HFFc6 (cell line): ENCODE measurements at regions not wholly inside any gene's neighbourhood (a gene's known extent, or its start where the extent isn't known, plus 50 kb on each side); places are given as distances from the start of the nearest gene placed in this dataset.

ENCODE experiments used
- DNase-seq: peaks from one replicate; pipeline ENCODE4 v3.0.0-alpha.2; 2018
- H3K27ac Mint-ChIP-seq: 2 replicates; pipeline ENCODE4 v1.8.0; 2020; ENCODE audit warnings: mild to moderate bottlenecking, mixed read lengths
- H3K27me3 Mint-ChIP-seq: 2 replicates; pipeline ENCODE4 v1.8.0; 2021; ENCODE audit warnings: mild to moderate bottlenecking, moderate library complexity, mixed read lengths; ENCODE audit not compliant: insufficient read depth
- H3K36me3 Mint-ChIP-seq: 2 replicates; pipeline ENCODE4 v1.8.0; 2021; ENCODE audit warnings: low read depth, mixed read lengths
- H3K4me1 Mint-ChIP-seq: 2 replicates; pipeline ENCODE4 v1.8.0; 2020; ENCODE audit warnings: low read depth, mixed read lengths
- H3K4me3 Mint-ChIP-seq: 2 replicates; pipeline ENCODE4 v1.8.0; 2020; ENCODE audit warnings: mild to moderate bottlenecking, moderate library complexity, mixed read lengths
- H3K9me3 Mint-ChIP-seq: 2 replicates; pipeline ENCODE4 v1.8.0; 2020; ENCODE audit warnings: mild to moderate bottlenecking, mixed read lengths
- CTCF ChIP-seq: fragments of 200-600 bp; sonication (generic); IDR thresholded peaks from 2 replicates; pipeline ENCODE4 v1.5.0; 2021; ENCODE audit warnings: antibody characterized with exemption, mild to moderate bottlenecking

- H3K9me3 Mint-ChIP-seq: no peaks in the 10 kb centered on the region
Observed at GRCh38 chr2:234415706-234416105, 81.2 kb downstream of the ARL4C start.

GRCh38 chr2:234414596-234414995 lies 82.3 kb downstream of the ARL4C start:
- Mint-ChIP-seq H3K36me3 (0 out of 2 replicates have a peak, but pooled peaks cover 7% of the 10 kb centered on the region), H3K27me3 (no peaks in the 10 kb centered on the region; the same call in none of the 2 replicates), H3K27ac (no peak overlapping the region), H3K9me3 (no peaks in the 10 kb centered on the region), H3K4me1 (peaks cover 9% of the 10 kb centered on the region), H3K4me3 (no peak overlapping the region)
- no peak for TF ChIP-seq CTCF
- no peak for DNase-seq

More at GRCh38 chr2:234415706-234416105, 81.2 kb downstream of the ARL4C start:
- no peak for DNase-seq
- Mint-ChIP-seq H3K4me1 (peaks cover 9% of the 10 kb centered on the region), H3K27me3 (no peaks in the 10 kb centered on the region; the same call in none of the 2 replicates), H3K4me3 (no peak overlapping the region), H3K27ac (no peak overlapping the region), H3K36me3 (0 out of 2 replicates have a peak, but pooled peaks cover 7% of the 10 kb centered on the region)
- TF ChIP-seq CTCF: no peak

- no peaks in the 10 kb centered on the region for H3K9me3 Mint-ChIP-seq
- no peak overlapping the region for H3K27ac Mint-ChIP-seq
- no peaks in the 10 kb centered on the region for H3K36me3 Mint-ChIP-seq
- no peak overlapping the region for H3K4me3 Mint-ChIP-seq
- TF ChIP-seq CTCF: no peak
- H3K4me1 Mint-ChIP-seq: peaks cover 9% of the 10 kb centered on the region
- no peaks in the 10 kb centered on the region; the same call in 1 of the 2 replicates for H3K27me3 Mint-ChIP-seq
- no peak for DNase-seq
Observed at GRCh38 chr2:234412726-234413125, 84.2 kb downstream of the ARL4C start.

GRCh38 chr2:234411793-234412192 lies 85.1 kb downstream of the ARL4C start:
- no peak for DNase-seq
- peaks cover 9% of the 10 kb centered on the region for H3K4me1 Mint-ChIP-seq
- no peak overlapping the region for H3K27ac Mint-ChIP-seq
- H3K4me3 Mint-ChIP-seq: no peak overlapping the region
- no peaks in the 10 kb centered on the region; the same call in 1 of the 2 replicates for H3K27me3 Mint-ChIP-seq
- H3K9me3 Mint-ChIP-seq: no peaks in the 10 kb centered on the region
- no peak for TF ChIP-seq CTCF
- H3K36me3 Mint-ChIP-seq: no peaks in the 10 kb centered on the region

GRCh38 chr2:234410526-234410925 lies 86.4 kb downstream of the ARL4C start:
- H3K4me1 Mint-ChIP-seq: peaks cover 9% of the 10 kb centered on the region
- no peak for TF ChIP-seq CTCF
- peaks cover 1% of the 10 kb centered on the region for H3K27me3 Mint-ChIP-seq
- no peak for DNase-seq
- H3K9me3 Mint-ChIP-seq: no peaks in the 10 kb centered on the region
- no peak overlapping the region for H3K27ac Mint-ChIP-seq
- H3K36me3 Mint-ChIP-seq: no peaks in the 10 kb centered on the region
- no peak overlapping the region for H3K4me3 Mint-ChIP-seq

GRCh38 chr2:234409590-234409989 lies 87.3 kb downstream of the ARL4C start:
- Mint-ChIP-seq H3K27me3 (peaks cover 1% of the 10 kb centered on the region; the same call in 1 of the 2 replicates), H3K4me3 (no peak overlapping the region)

More at GRCh38 chr2:234409590-234409989, 87.3 kb downstream of the ARL4C start:
- no peaks in the 10 kb centered on the region for H3K36me3 Mint-ChIP-seq
- DNase-seq: no peak
- H3K27ac Mint-ChIP-seq: no peak overlapping the region
- no peak for TF ChIP-seq CTCF
- H3K9me3 Mint-ChIP-seq: no peaks in the 10 kb centered on the region
- H3K4me1 Mint-ChIP-seq: peaks cover 9% of the 10 kb centered on the region
